Occipital lobe (tissue), 1 donor: ENCODE measurements at regions not wholly inside any gene's neighbourhood (a gene's known extent, or its start where the extent isn't known, plus 50 kb on each side); places are given as distances from the start of the nearest gene placed in this dataset. TPM values are rescaled to one million over a fixed set of nuclear protein-coding genes. Genes with fewer than 3 reads are reported as not detected.

Experiments used
- small RNA-seq: library from RNA; depleted of rRNA; stranded (forward); fragments of <200 nt; gene quantifications from one replicate; pipeline ENCODE3, GENCODE V24; 2014

Small RNAs in the stretch of these regions (small RNA-seq; reads per million reads assigned to genes)
- not detected for gene AC104229.1
